ENCODE measurements at regions not wholly inside any gene's neighbourhood (a gene's known extent, or its start where the extent isn't known, plus 50 kb on each side); places are given as distances from the start of the nearest gene placed in this dataset.

GRCh38 chr10:4688601-4689000, 137.4 kb upstream of the AKR1E2 start:
- no peak for DNase-seq (ENCODE audit: low spot score)

GRCh38 chr10:4688168-4688567, 137.8 kb upstream of the AKR1E2 start:
- DNase-seq (ENCODE audit: low spot score) = no peak

GRCh38 chr10:4687397-4687796, 138.6 kb upstream of the AKR1E2 start:
- no peak for DNase-seq (ENCODE audit: low spot score)

- DNase-seq (ENCODE audit: low spot score) = no peak
These were observed 139.4 kb upstream of the AKR1E2 start for GRCh38 chr10:4686644-4686996.

- DNase-seq (ENCODE audit: low spot score) = no peak
These were observed 139.9 kb upstream of the AKR1E2 start for GRCh38 chr10:4685904-4686643.

- DNase-seq (ENCODE audit: low spot score) = no peak
These were observed 140.5 kb upstream of the AKR1E2 start for GRCh38 chr10:4685491-4685890.

- no peak for DNase-seq (ENCODE audit: low spot score)
These were observed 141.6 kb upstream of the AKR1E2 start for GRCh38 chr10:4684434-4684833.

GRCh38 chr10:4683838-4684237, 142.2 kb upstream of the AKR1E2 start:
- no peak for DNase-seq (ENCODE audit: low spot score)

GRCh38 chr10:4683137-4683536, 142.9 kb upstream of the AKR1E2 start:
- no peak for DNase-seq (ENCODE audit: low spot score)

- no peak for DNase-seq (ENCODE audit: low spot score)
These were observed 146.9 kb upstream of the AKR1E2 start for GRCh38 chr10:4678951-4679671.

- DNase-seq (ENCODE audit: low spot score) = peak; percentile 25
These were observed 147.7 kb upstream of the AKR1E2 start for GRCh38 chr10:4678023-4678950.

GRCh38 chr10:4677296-4678021, 148.5 kb upstream of the AKR1E2 start:
- peak; percentile 34 for DNase-seq (ENCODE audit: low spot score)

- no peak for DNase-seq (ENCODE audit: low spot score)
These were observed 149.4 kb upstream of the AKR1E2 start for GRCh38 chr10:4676566-4676965.

- no peak for DNase-seq (ENCODE audit: low spot score)
These were observed 150.2 kb upstream of the AKR1E2 start for GRCh38 chr10:4675808-4676207.

- no peak for DNase-seq (ENCODE audit: low spot score)
These were observed 152.5 kb upstream of the AKR1E2 start for GRCh38 chr10:4673279-4674040.

GRCh38 chr10:4672201-4672600, 153.8 kb upstream of the AKR1E2 start:
- no peak for DNase-seq (ENCODE audit: low spot score)

GRCh38 chr10:4671451-4672145, 154.4 kb upstream of the AKR1E2 start:
- no peak for DNase-seq (ENCODE audit: low spot score)

GRCh38 chr10:4670737-4671136, 155.3 kb upstream of the AKR1E2 start:
- DNase-seq (ENCODE audit: low spot score) = no peak

GRCh38 chr10:4669585-4669984, 156.4 kb upstream of the AKR1E2 start:
- no peak for DNase-seq (ENCODE audit: low spot score)
